HG03066 (cell line): ENCODE measurements at regions not wholly inside any gene's neighbourhood (a gene's known extent, or its start where the extent isn't known, plus 50 kb on each side); places are given as distances from the start of the nearest gene placed in this dataset.

Experiments used
- ATAC-seq: cut with Tn5 transposase; IDR thresholded peaks from one replicate; pipeline ENCODE4 v1.9.1; 2021; ENCODE audit warnings: low read depth; ENCODE audit not compliant: unreplicated experiment

DNA sequence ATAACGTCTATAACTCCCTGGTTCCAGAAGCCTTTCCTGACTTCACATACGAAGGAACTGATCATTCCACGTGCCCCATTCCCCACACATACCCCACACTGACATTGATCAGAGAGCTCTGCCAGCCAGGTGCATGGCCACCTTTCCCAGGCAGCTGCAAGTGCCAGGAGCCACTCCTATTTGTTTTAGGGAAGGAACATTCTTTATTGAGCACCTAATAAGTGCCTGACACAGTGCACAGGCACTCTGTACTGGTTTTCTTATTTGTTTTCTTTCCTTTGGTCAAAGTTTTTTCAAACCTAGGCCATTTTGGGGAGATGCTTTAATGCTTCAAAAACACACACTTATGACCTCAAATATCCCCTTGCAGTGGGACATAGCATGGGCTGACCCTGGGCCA lies 50.0 kb downstream of the PITPNM2 start:
- ATAC-seq, result no peak

DNA sequence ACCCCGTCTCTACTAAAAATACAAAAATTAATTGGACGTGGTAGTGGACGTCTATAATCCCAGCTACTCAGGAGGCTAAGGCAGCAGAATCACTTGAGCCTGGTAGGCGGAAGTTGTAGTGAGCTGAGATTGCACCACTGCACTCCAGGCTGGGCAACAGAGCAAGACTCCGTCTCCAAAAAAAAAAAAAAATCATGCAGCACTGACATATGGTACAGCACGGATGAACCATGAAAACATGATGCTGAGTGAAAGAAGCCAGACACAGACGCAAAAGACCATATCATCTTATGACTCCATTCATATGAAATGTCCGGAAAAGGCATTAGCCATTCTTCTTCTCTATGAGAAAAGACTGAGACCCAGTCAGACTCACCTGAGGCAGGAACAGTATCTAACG lies 50.4 kb downstream of the PITPNM2 start:
- ATAC-seq, result no peak

DNA sequence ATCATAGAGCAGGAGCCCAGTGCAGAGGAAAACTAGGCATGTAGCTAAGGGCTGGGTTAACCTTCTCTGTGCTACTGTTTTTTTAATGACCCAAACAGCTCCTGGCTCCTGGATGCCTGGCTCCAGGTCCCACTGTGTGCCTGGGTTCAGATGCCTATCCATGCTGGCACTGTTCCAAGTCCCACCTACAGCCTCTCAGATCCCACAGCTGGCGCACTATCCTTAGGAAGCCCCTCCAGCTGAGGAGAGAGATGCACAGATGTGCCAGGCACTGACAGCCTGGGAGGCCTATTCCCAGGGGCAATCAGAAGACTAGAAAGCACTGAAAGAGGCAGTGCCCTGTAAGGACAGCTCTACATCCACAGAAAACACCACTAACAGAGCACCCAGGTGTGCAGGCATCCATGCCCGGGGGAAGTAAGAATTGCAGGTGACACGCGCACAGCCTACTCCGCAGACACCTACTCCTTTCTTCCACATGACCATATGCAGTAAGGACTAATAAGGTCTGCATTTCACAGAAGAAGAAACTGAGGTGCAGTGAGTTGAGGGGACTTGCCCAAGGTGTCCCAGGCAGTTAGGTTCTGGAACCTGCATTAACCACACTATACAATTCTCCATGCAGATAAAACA lies 51.2 kb downstream of the PITPNM2 start:
- ATAC-seq, result no peak

- ATAC-seq, result no peak
Measured at GRCh38 chr12:123098780-123099179, 52.1 kb downstream of the PITPNM2 start.

GRCh38 chr12:123097561-123098084 lies 53.3 kb downstream of the PITPNM2 start:
- ATAC-seq, result no peak

DNA sequence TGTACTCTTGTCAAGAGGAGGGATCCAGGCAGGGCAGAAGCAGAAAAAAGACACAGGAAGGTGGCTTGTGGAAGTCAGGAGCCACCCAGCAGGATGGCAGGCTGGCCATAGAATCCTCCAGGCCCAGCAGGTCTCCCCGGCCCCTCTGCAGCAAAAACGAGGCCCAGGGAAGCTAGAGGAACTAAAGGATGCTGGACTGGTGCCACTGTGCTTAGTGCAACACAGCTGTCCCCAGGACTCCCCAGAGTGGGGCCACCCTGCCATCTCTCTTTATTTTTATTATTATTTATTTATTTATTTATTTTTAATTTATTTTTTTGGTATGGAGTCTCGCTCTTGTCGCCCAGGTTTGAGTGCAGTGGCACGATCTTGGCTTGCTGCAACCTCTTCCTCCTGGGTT lies 54.1 kb downstream of the PITPNM2 start:
- no peak for ATAC-seq

DNA sequence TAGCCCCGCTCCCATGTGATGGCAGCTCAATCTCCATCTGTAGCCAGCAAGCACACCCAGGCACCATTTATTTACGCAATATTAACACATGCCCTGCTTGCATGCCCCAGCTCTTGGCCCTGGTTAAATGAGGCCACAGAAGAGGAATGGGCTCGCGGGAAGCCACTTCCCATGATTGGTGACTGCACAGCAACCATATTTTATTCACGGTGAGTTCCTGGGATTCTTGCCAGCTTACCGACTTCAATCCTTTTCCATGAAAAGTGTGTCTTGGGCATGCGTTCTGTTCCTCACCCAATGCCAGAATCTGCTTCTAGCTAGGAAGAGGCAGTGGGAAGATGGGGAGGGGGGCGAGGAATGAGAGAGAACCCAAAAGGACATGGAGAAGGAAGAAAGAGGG lies 54.7 kb downstream of the PITPNM2 start:
- no peak for ATAC-seq

DNA sequence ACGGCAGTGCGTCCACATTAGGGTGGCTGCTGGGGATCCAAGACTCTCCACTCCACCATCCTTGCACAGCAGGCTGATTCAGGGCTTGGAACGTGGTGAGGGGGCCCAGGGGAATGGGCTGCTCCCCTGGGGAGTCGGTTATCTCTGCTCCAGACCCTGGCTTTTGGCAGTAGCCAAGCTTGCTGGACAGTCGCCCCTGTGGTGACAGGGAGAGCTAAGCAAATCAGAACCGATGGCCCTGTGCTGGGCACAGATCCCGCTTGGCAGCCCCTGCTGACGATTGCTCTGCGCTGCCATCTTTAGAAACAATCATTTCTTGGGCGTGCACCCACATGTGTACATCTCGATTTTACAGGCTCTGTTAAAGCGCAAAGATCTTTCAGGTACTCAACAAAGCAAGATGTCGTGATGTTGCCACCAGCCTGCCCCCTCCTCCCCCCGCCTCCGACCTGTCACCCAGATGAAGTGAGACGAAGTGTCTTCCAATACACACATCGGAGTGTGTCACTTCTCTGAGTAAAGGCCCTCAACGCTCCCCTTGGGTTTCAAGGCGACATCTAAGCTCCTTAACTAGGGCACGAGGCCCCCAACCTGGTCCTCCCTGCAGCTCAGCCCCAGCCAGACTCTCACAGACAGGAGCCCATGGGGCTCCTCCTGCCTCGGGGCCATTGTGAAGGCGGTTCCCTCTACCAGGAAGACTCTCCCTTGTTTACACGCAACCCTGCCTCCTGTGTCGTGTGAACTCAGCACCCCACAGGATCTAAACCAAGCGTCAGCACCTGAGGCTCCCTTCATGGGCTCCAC lies 55.6 kb downstream of the PITPNM2 start:
- no peak for ATAC-seq

DNA sequence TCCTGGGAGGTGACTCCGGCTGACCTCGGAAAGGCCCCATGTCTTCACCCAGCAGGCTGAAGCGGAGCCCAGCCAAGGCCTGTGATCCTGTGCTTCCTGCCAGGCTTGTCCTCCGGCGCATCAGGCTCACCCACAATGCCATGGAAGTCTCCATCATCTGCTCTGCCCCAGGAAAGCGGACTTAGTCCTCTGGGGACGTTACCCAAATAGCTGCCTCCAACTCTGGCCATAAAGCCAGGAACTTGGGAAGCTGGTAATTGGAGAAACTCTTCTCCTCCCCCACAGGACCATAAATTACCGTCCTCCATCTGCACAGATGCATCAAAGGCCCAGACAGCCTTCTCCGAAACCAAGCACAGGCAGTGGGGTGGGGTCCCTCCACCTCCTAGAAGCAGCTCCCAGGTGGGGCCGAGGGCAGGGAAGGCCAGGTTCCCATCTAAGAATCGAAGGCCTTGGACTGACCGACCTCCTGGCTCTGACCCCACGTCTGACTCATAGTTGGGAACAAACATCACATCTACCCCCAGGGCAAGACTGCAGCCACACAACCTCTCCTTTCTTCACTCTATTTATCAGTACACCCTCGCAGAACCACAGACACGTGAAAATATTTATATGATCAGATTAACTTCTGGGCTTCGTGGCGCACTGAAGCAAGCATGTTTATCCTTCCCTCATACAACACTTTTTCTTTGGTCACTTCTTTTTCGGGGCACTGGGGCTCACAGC lies 56.4 kb downstream of the PITPNM2 start:
- ATAC-seq, result no peak

DNA sequence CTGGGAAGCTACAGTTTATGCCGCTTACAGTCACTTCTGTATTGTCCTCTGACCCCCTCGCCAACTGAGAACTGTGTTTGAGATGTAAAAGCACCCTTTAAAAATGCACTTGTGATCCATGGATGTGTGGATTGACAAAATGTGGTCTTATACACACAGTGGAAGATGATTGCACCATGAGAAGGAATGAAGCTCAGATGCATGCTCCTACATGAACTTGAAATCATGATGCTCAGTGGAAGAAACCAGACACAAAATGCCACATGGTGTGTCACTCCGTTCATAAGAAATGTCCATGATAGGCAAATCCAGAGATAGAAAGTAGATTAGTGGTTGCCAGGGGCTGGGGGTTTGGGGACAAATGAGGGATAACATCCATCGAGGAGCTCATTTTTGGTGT lies 58.0 kb downstream of the PITPNM2 start:
- ATAC-seq, result no peak

DNA sequence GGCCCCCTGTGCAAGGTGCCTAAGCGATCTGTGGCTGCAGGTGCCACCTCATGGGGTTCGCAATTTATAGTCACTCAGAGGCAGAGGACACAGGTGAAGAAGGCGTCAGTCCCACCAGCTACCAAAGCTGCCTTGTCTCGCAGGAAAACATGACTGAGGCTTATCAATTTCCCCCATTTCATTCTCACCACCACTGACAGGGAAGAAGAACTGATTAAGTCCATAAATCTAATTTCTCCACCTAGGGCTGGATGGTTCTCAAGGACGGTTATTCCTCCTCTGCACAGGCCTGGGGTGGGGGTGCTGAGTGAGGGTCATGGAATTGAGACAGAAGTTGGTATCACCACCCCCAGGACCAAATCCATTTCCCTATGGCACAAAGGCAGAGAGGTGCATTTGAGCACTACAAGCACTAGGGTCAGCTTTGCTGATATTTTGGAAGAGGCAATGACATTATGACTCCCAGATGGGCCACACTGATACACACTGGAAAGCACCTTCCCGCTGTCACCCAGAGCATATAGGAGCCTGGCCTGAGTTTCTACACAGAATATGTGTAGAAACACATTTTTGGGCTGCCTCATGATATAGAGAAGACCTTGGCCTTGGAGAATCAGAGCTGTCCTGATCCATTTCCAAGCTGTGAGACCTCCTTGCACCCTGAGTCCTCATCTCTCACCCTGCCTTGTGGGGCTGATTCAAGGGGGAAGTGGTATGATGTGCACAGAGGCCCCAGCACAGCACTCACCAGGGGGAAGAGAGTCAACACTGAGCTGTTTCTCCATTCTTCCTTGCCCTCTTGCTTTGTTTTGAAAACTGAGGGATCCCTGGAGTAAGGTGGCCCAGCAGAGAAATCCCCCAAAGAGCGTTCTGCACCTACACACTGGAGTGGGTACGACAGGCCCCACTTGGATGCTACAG lies 59.4 kb downstream of the PITPNM2 start:
- no peak for ATAC-seq

DNA sequence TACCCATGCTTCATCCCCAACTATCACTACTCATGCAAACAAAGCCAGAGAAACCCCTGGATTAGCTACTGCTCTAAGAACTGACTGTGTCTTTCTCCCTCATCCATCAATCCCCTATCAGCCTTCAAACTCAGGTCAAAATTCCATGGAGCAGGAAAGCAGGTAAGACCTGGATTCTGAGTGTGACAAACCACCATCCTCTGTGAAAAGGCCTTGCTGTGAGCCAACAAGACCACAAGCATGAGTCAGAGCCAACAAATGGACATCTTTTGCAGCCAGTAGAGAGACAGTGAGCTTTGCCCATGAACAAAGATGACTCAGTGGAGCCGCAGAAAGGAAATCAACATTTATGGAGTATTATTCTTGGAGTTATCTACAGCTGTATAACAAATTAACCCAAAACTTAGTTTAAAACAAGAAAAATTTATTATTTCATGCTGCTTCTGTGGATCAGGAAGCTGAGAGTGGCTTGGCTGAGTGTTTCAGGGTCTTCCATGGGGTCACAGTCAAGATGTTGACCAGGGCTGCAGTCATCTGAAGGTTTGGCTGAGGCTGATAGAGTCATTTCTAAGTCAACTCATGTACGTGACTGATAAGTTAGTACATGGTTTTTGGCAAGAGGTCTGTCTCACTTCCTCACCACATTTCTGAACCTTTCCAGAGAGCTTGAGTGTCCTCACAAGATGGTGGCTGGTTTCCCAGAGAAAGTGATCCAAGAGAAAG lies 61.1 kb downstream of the PITPNM2 start:
- no peak for ATAC-seq

GRCh38 chr12:123089140-123089539 lies 61.8 kb downstream of the PITPNM2 start:
- ATAC-seq, result no peak

GRCh38 chr12:123085730-123086487 lies 65.0 kb downstream of the PITPNM2 start:
- ATAC-seq, result no peak

DNA sequence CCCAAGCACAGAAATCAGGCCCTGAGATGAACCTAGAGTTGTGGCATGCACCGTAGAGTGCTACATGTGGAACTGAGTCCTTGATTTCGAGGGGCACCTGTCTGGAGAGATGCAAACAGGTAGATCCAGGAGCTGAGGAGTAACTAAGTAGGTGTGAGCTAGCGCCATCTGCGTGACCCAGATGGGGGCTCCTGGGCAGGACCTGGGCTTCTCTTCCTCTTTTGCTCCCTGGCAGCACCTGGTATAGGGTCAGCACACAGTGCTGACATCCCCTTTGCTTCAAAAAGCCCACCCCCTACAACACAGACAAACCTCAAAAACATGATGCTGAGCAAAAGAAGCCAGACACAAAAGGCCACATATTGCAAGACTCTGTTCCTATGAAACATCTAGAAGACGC lies 65.8 kb downstream of the PITPNM2 start:
- no peak for ATAC-seq

- peak; percentile 50 for ATAC-seq
Measured at GRCh38 chr12:123083661-123084571, 67.0 kb downstream of the PITPNM2 start.

GRCh38 chr12:123080634-123081033 lies 70.3 kb downstream of the PITPNM2 start:
- ATAC-seq, result no peak
